HepG2 (cell line): ENCODE measurements at regions not wholly inside any gene's neighbourhood (a gene's known extent, or its start where the extent isn't known, plus 50 kb on each side); places are given as distances from the start of the nearest gene placed in this dataset.

ENCODE experiments used
- ATAC-seq: fragments of 200-7000 bp; cut with Tn5 transposase; 3 replicates; pipeline ENCODE4 v1.9.1; 2020; ENCODE audit warnings: mild to moderate bottlenecking, moderate library complexity
- BruUV-seq: library from RNA; stranded (reverse); fragments of 400-500 nt; replicated peaks from 2 replicates; lab custom pipeline; 2021; lab: Mats Ljungman, UMichigan
- CTCF ChIA-PET: fragments of 300-600 bp; formaldehyde crosslinking; extraction: SDS; loops from one replicate; lab custom pipeline; 2021; ENCODE audit warnings: low total read pairs, inconsistent platforms, low intra/inter-chr PET ratio; lab: Yijun Ruan, JAX
- POLR2A ChIA-PET: fragments of 350-600 bp; sonication (Branson Sonifier 250); formaldehyde crosslinking; loops from one replicate; lab custom pipeline; 2020; ENCODE audit warnings: antibody characterized with exemption, inconsistent platforms; lab: Yijun Ruan, JAX
- DNase-seq: peaks from one replicate; pipeline ENCODE4 v3.0.0-alpha.2; 2015; ENCODE audit warnings: low spot score
- FAIRE-seq: peaks from 3 replicates; lab custom pipeline; 2011; peaks lifted over from hg19 to GRCh38; lab: Jason Lieb, UNC
- H2AFZ ChIP-seq: one replicate; pipeline ENCODE4 v1.6.1; 2011; ENCODE audit warnings: low read length, inconsistent platforms
- H3K27ac ChIP-seq: fragments of 300-600 bp; 3 replicates; pipeline ENCODE4 v1.8.0; 2011; ENCODE audit warnings: mixed run types, mild to moderate bottlenecking, mixed read lengths, low read length, inconsistent platforms; ENCODE audit not compliant: insufficient read depth; ENCODE audit errors: extremely low read length
- H3K27me3 ChIP-seq, 2 experiments: fragments of 200-600 bp in 1 of 2; 2 replicates in 1 of 2; 3 replicates in 1 of 2; pipeline versions ENCODE4 v1.6.0 to v1.8.0; 2011; ENCODE audit warnings: low read length in 2 of 2, mild to moderate bottlenecking in 2 of 2, moderate library complexity in 2 of 2, inconsistent platforms in 1 of 2; ENCODE audit not compliant: insufficient read depth in 2 of 2, control insufficient read depth in 1 of 2
- H3K36me3 ChIP-seq, 2 experiments: fragments of 200-600 bp in 1 of 2; replicated peaks in 1 of 2; 2 replicates in 1 of 2; 3 replicates in 1 of 2; pipeline versions ENCODE4 v1.5.1 to v1.8.0; 2011; ENCODE audit warnings: low read length in 2 of 2, inconsistent platforms in 1 of 2; ENCODE audit not compliant: insufficient read depth in 2 of 2, control insufficient read depth in 1 of 2
- H3K4me1 ChIP-seq: 2 replicates; pipeline ENCODE4 v1.5.1; 2012; ENCODE audit warnings: low read length, inconsistent platforms; ENCODE audit not compliant: insufficient read depth
- H3K4me2 ChIP-seq: 2 replicates; pipeline ENCODE4 v1.6.0; 2011; ENCODE audit warnings: low read depth, low read length, inconsistent platforms
- H3K4me3 ChIP-seq, 3 experiments: fragments of 200-600 bp in 1 of 3; sonication (generic), shearing (Covaris generic) in 1 of 3; replicated peaks in 1 of 3; 2 replicates each; pipeline ENCODE4 v1.5.1; 2011 to 2016; ENCODE audit warnings: low read length in 3 of 3, inconsistent platforms in 2 of 3, low read depth in 2 of 3, mild to moderate bottlenecking in 2 of 3, control low read depth in 1 of 3, mixed read lengths in 1 of 3; ENCODE audit not compliant: insufficient read depth in 1 of 3
- H3K79me2 ChIP-seq: one replicate; pipeline ENCODE4 v1.6.1; 2011; ENCODE audit warnings: low read length, inconsistent platforms; ENCODE audit not compliant: insufficient read depth
- H3K9ac ChIP-seq: 2 replicates; pipeline ENCODE4 v1.6.0; 2011; ENCODE audit warnings: mild to moderate bottlenecking, low read depth, low read length, inconsistent platforms; ENCODE audit not compliant: insufficient read depth
- H3K9me3 ChIP-seq: 2 replicates; pipeline ENCODE4 v1.5.1; 2012; ENCODE audit warnings: mild to moderate bottlenecking, low read length
- H4K20me1 ChIP-seq: 2 replicates; pipeline ENCODE4 v1.6.0; 2011; ENCODE audit warnings: inconsistent platforms, mild to moderate bottlenecking, low read length, moderate library complexity; ENCODE audit not compliant: insufficient read depth
- ARID4A ChIP-seq: sonication (generic); formaldehyde crosslinking; IDR thresholded peaks from 2 replicates; pipeline ENCODE4 v1.5.0; 2020; ENCODE audit warnings: mild to moderate bottlenecking, missing genetic modification reagents, borderline replicate concordance
- CSRNP1 ChIP-seq: sonication (generic); formaldehyde crosslinking; IDR thresholded peaks from 2 replicates; pipeline ENCODE4 v1.8.1; 2023; ENCODE audit warnings: mild to moderate bottlenecking, missing genetic modification reagents
- FOXA1 ChIP-seq, 2 experiments: fragments of 450-650 bp in 1 of 2; sonication (generic) in 1 of 2; formaldehyde crosslinking in 1 of 2; IDR thresholded peaks; 2 replicates each; pipeline versions ENCODE4 v1.4.0 to v1.6.1; 2016 to 2020; ENCODE audit warnings: missing genetic modification reagents in 1 of 2
- IKZF1 ChIP-seq: fragments of 450-650 bp; IDR thresholded peaks from 2 replicates; pipeline ENCODE4 v1.7.1; 2016
- IRF1 ChIP-seq: sonication (generic); formaldehyde crosslinking; IDR thresholded peaks from 2 replicates; pipeline ENCODE4 v1.4.0; 2020; ENCODE audit warnings: low read depth, mild to moderate bottlenecking, missing genetic modification reagents
- IRF9 ChIP-seq: sonication (generic); formaldehyde crosslinking; IDR thresholded peaks from 2 replicates; pipeline ENCODE4 v1.8.0; 2022; ENCODE audit warnings: missing genetic modification reagents, mild to moderate bottlenecking, borderline replicate concordance
- KAT2B ChIP-seq: fragments of 150-350 bp; IDR thresholded peaks from 2 replicates; pipeline ENCODE4 v1.6.1; 2014; ENCODE audit warnings: low read depth, low read length, borderline replicate concordance
- NCOA2 ChIP-seq: sonication (generic); formaldehyde crosslinking; IDR thresholded peaks from 2 replicates; pipeline ENCODE4 v1.8.0; 2022; ENCODE audit warnings: inconsistent platforms
- PRPF4 ChIP-seq: fragments of 200-400 bp; formaldehyde crosslinking; IDR thresholded peaks from 2 replicates; pipeline ENCODE4 v1.6.1; 2016; ENCODE audit warnings: low read length, low read depth; ENCODE audit not compliant: poor library complexity, severe bottlenecking
- SNAI1 ChIP-seq: sonication (generic); formaldehyde crosslinking; IDR thresholded peaks from 2 replicates; pipeline ENCODE4 v1.5.0; 2020; ENCODE audit warnings: mild to moderate bottlenecking, missing genetic modification reagents, borderline replicate concordance
- TFDP2 ChIP-seq: sonication (generic); formaldehyde crosslinking; IDR thresholded peaks from 2 replicates; pipeline ENCODE4 v1.4.0; 2020; ENCODE audit warnings: missing genetic modification reagents
- ZNF576 ChIP-seq: sonication (generic); formaldehyde crosslinking; IDR thresholded peaks from 2 replicates; pipeline ENCODE4 v1.4.0; 2020; ENCODE audit warnings: mild to moderate bottlenecking, missing genetic modification reagents
- ZNF704 ChIP-seq: sonication (generic); formaldehyde crosslinking; IDR thresholded peaks from 2 replicates; pipeline ENCODE4 v1.8.1; 2023; ENCODE audit warnings: mild to moderate bottlenecking, inconsistent platforms, moderate library complexity, missing genetic modification reagents, borderline replicate concordance
- ZNF839 ChIP-seq: sonication (generic); formaldehyde crosslinking; IDR thresholded peaks from 2 replicates; pipeline ENCODE4 v1.4.0; 2020; ENCODE audit warnings: missing genetic modification reagents, mild to moderate bottlenecking, borderline replicate concordance
- in situ Hi-C: cut with HindIII; loops from 2 replicates; pipeline ENCODE4 v1.10.0; 2017; ENCODE audit warnings: low pct_unique_long_range_greater_than_20kb; ENCODE audit not compliant: extremely low pct_ligation_motif_present
- intact Hi-C: fragments of 100-400 bp; cut with micrococcal nuclease; formaldehyde crosslinking; loops from one replicate; pipeline ENCODE4 v1.10.0; 2022; ENCODE audit not compliant: unreplicated experiment

GRCh38 chr10:36421992-36422391 lies 703.4 kb upstream of the ANKRD30A start:
- no peaks in the 10 kb centered on the region for H3K27me3 ChIP-seq
- no peak for ATAC-seq
- H3K4me3 ChIP-seq, result no peak overlapping the region
- H4K20me1 ChIP-seq, result no peaks in the 10 kb centered on the region
- in situ Hi-C loops, result no loop called here
- intact Hi-C loops, result no loop called here
- no peak for DNase-seq
- POLR2A ChIA-PET, result no interaction called here
- no peak overlapping the region for H3K4me2 ChIP-seq
- BruUV-seq, result no TSS peak
- H3K36me3 ChIP-seq, result no peaks in the 10 kb centered on the region
- CTCF ChIA-PET, result no interaction called here
- H3K79me2 ChIP-seq, result no peaks in the 10 kb centered on the region
- H3K9ac ChIP-seq, result no peak overlapping the region
- FAIRE-seq, result no peak
- H3K27ac ChIP-seq, result no peak overlapping the region
- no peaks in the 10 kb centered on the region for H3K4me1 ChIP-seq
- H2AFZ ChIP-seq, result no peak overlapping the region
- H3K9me3 ChIP-seq, result no peaks in the 10 kb centered on the region
- TF ChIP-seq ARID4A (CRISPR knock-in tag) (no peak), FOXA1 (IDR thresholded peaks at IDR 0.05) (no peak), FOXA1 (CRISPR knock-in tag; IDR thresholded peaks at IDR 0.05) (no peak), ZNF704 (CRISPR knock-in tag) (no peak), ZNF839 (CRISPR knock-in tag) (no peak), ZNF576 (no peak), NCOA2 (CRISPR knock-in tag) (no peak), TFDP2 (CRISPR knock-in tag) (no peak), PRPF4 (no peak), IRF9 (CRISPR knock-in tag) (no peak), IRF1 (no peak), SNAI1 (CRISPR knock-in tag) (no peak), KAT2B (no peak), CSRNP1 (CRISPR knock-in tag) (no peak), IKZF1 (no peak)
